WTC11 (cell line): ENCODE measurements at regions not wholly inside any gene's neighbourhood (a gene's known extent, or its start where the extent isn't known, plus 50 kb on each side); places are given as distances from the start of the nearest gene placed in this dataset.

Experiments used
- ATF3 ChIP-seq: sonication (generic); formaldehyde crosslinking; conservative IDR thresholded peaks from 2 replicates; pipeline ENCODE4 v1.8.1; 2022; ENCODE audit warnings: mild to moderate bottlenecking, missing genetic modification reagents
- CREM ChIP-seq: sonication (generic); formaldehyde crosslinking; IDR thresholded peaks from 2 replicates; pipeline ENCODE4 v1.8.1; 2022; ENCODE audit warnings: mild to moderate bottlenecking, missing genetic modification reagents, moderate library complexity
- CTCF ChIP-seq: fragments of 200-600 bp; IDR thresholded peaks from 2 replicates; pipeline ENCODE4 v1.8.0; 2022; ENCODE audit warnings: antibody characterized with exemption
- FOXJ3 ChIP-seq: sonication (generic); formaldehyde crosslinking; IDR thresholded peaks from 2 replicates; pipeline ENCODE4 v1.9.0; 2021; ENCODE audit warnings: missing genetic modification reagents, mild to moderate bottlenecking, borderline replicate concordance
- FOXP1 ChIP-seq: sonication (generic); formaldehyde crosslinking; IDR thresholded peaks from 2 replicates; pipeline ENCODE4 v1.8.0; 2022; ENCODE audit warnings: missing genetic modification reagents, mild to moderate bottlenecking, moderate library complexity, borderline replicate concordance
- HMGA2 ChIP-seq: fragments of 250-450 bp; sonication (Bioruptor Pico); IDR thresholded peaks from 2 replicates; pipeline ENCODE4 v1.4.0; 2021; ENCODE audit warnings: mild to moderate bottlenecking, moderate library complexity
- JUN ChIP-seq: sonication (generic); formaldehyde crosslinking; IDR thresholded peaks from 2 replicates; pipeline ENCODE4 v1.8.0; 2023; ENCODE audit warnings: mild to moderate bottlenecking, missing genetic modification reagents
- NR1H2 ChIP-seq: sonication (generic); formaldehyde crosslinking; IDR thresholded peaks from 2 replicates; pipeline ENCODE4 v1.9.0; 2021; ENCODE audit warnings: mild to moderate bottlenecking, moderate library complexity, missing genetic modification reagents
- OVOL2 ChIP-seq: fragments of 250-450 bp; sonication (Bioruptor Pico); IDR thresholded peaks from 2 replicates; pipeline ENCODE4 v1.9.0; 2021; ENCODE audit warnings: mild to moderate bottlenecking, borderline replicate concordance
- RORB ChIP-seq: fragments of 250-450 bp; sonication (Bioruptor Pico); IDR thresholded peaks from 2 replicates; pipeline ENCODE4 v1.9.0; 2021; ENCODE audit warnings: mild to moderate bottlenecking
- STAT6 ChIP-seq: sonication (generic); formaldehyde crosslinking; conservative IDR thresholded peaks from 2 replicates; pipeline ENCODE4 v1.8.1; 2023; ENCODE audit warnings: mild to moderate bottlenecking, low read depth, missing genetic modification reagents, moderate library complexity
- ZNF263 ChIP-seq: sonication (generic); formaldehyde crosslinking; IDR thresholded peaks from 2 replicates; pipeline ENCODE4 v1.8.1; 2022; ENCODE audit warnings: low read depth, mild to moderate bottlenecking, moderate library complexity, missing genetic modification reagents

- TF ChIP-seq HMGA2 (CRISPR knock-in tag): no peak
- TF ChIP-seq CTCF: no peak
- TF ChIP-seq CREM (CRISPR knock-in tag): no peak
- TF ChIP-seq OVOL2 (CRISPR knock-in tag): no peak
- TF ChIP-seq FOXP1 (CRISPR knock-in tag): no peak
- no peak for TF ChIP-seq JUN (CRISPR knock-in tag)
- no peak for TF ChIP-seq RORB (CRISPR knock-in tag)
- no peak for TF ChIP-seq ATF3
- TF ChIP-seq FOXJ3: no peak
- no peak for TF ChIP-seq STAT6 (CRISPR knock-in tag)
- no peak for TF ChIP-seq NR1H2
- no peak for TF ChIP-seq ZNF263 (CRISPR knock-in tag)
Measured at GRCh38 chr5:71810023-71810422, 90.9 kb downstream of the CARTPT start.
